ENCODE measurements at regions not wholly inside any gene's neighbourhood (a gene's known extent, or its start where the extent isn't known, plus 50 kb on each side); places are given as distances from the start of the nearest gene placed in this dataset.

DNA sequence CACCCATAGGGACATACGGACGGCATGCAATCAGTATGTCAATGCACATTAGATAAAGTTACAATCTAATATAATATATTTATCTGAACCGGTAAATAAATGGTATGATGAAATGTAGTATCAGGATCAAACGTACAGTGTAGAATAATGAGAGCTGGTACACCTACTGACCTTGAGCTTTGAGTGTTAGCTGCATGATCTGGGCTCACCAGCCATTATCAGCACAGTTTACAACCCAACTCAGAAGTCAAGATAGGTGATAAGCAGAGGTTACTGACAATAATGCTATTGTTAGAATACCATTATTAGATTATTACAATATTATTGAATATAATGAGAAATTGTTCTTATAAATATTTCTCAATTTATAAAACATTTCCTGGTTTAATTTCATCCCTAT lies 103.0 kb upstream of the ESRRG start:
- no peaks in the 10 kb centered on the region for H3K36me3 ChIP-seq (ENCODE audit: control insufficient read depth, insufficient read depth, low read length)
- H3K4me3 ChIP-seq: no peak overlapping the region
- H3K4me1 ChIP-seq (replicated peaks in 1 of 2; ENCODE audit: control insufficient read depth in 2 of 2, insufficient read depth in 2 of 2, low read length in 2 of 2): no peaks in the 10 kb centered on the region
- H3K4me2 ChIP-seq (ENCODE audit: insufficient read depth, low read length): no peak overlapping the region
- ATAC-seq (no peak), DNase-seq (ENCODE audit: extremely low read depth in 1 of 4, low spot score in 3 of 4) (no peak), FAIRE-seq (no peak)
- ChIA-PET CTCF (ENCODE audit: low intra/inter-chr PET ratio) (no interaction called here), POLR2A (no interaction called here)
- no peaks in the 10 kb centered on the region; the same call in 1 of the 2 replicates for H3K9me3 ChIP-seq (replicated peaks; ENCODE audit: control insufficient read depth, insufficient read depth, low read depth, low read length)
- intact Hi-C loops (cut with micrococcal nuclease): no loop called here
- H4K20me1 ChIP-seq (replicated peaks; ENCODE audit: control insufficient read depth, insufficient read depth, low read length): no peaks in the 10 kb centered on the region
- no peaks in the 10 kb centered on the region for H3K9me1 ChIP-seq (ENCODE audit: control insufficient read depth, insufficient read depth, low read length)
- H3K79me2 ChIP-seq (ENCODE audit: control insufficient read depth, insufficient read depth, low read length): no peaks in the 10 kb centered on the region
- no peak for TF ChIP-seq HDGF (IDR thresholded peaks at IDR 0.05)
- TF ChIP-seq NELFE (IDR thresholded peaks at IDR 0.05; ENCODE audit: insufficient read depth, insufficient read length): no peak
- TF ChIP-seq, protein P1, sequence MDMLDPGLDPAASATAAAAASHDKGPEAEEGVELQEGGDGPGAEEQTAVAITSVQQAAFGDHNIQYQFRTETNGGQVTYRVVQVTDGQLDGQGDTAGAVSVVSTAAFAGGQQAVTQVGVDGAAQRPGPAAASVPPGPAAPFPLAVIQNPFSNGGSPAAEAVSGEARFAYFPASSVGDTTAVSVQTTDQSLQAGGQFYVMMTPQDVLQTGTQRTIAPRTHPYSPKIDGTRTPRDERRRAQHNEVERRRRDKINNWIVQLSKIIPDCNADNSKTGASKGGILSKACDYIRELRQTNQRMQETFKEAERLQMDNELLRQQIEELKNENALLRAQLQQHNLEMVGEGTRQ (CRISPR knock-in tag; IDR thresholded peaks at IDR 0.05): no peak
- TF ChIP-seq, protein P2, sequence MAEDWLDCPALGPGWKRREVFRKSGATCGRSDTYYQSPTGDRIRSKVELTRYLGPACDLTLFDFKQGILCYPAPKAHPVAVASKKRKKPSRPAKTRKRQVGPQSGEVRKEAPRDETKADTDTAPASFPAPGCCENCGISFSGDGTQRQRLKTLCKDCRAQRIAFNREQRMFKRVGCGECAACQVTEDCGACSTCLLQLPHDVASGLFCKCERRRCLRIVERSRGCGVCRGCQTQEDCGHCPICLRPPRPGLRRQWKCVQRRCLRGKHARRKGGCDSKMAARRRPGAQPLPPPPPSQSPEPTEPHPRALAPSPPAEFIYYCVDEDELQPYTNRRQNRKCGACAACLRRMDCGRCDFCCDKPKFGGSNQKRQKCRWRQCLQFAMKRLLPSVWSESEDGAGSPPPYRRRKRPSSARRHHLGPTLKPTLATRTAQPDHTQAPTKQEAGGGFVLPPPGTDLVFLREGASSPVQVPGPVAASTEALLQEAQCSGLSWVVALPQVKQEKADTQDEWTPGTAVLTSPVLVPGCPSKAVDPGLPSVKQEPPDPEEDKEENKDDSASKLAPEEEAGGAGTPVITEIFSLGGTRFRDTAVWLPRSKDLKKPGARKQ (CRISPR knock-in tag; IDR thresholded peaks at IDR 0.05): no peak
- no peak for TF ChIP-seq RBM34 (IDR thresholded peaks at IDR 0.05; ENCODE audit: borderline replicate concordance, insufficient read depth, low read length)
- no peak for TF ChIP-seq LARP7 (IDR thresholded peaks at IDR 0.05)
- no peak for TF ChIP-seq GTF2A2 (tag; IDR thresholded peaks at IDR 0.05)
- no peak for TF ChIP-seq CGGBP1 (CRISPR knock-in tag; IDR thresholded peaks at IDR 0.05)
- no peak for TF ChIP-seq U2AF2 (optimal IDR thresholded peaks at IDR 0.05; ENCODE audit: low read depth, low read length)
- no peak for TF ChIP-seq SNRNP70 (optimal IDR thresholded peaks at IDR 0.05; ENCODE audit: low read depth, low read length)
- no peak for TF ChIP-seq ZNF239 (CRISPR knock-in tag; IDR thresholded peaks at IDR 0.05)
- TF ChIP-seq PURB (CRISPR knock-in tag; IDR thresholded peaks at IDR 0.05; ENCODE audit: low read depth): no peak
- no peak for TF ChIP-seq ZNF740 (CRISPR knock-in tag; IDR thresholded peaks at IDR 0.05)
- TF ChIP-seq ZNF740 (tag; IDR thresholded peaks at IDR 0.05): no peak
- TF ChIP-seq NR1H2 (CRISPR knock-in tag; IDR thresholded peaks at IDR 0.05): no peak
- H3K9ac ChIP-seq (ENCODE audit: insufficient read depth in 1 of 2, low read depth in 2 of 2, low read length in 2 of 2): no peak overlapping the region
- BruUV-seq (replicated peaks): no TSS peak
- WGBS (ENCODE audit: insufficient coverage, low coverage, missing lambda C conversion rate): 0% methylated on average over 4 of the region's 4 CpGs
- no peaks in the 10 kb centered on the region for H3K27me3 ChIP-seq (ENCODE audit: control insufficient read depth in 2 of 2, insufficient read depth in 2 of 2, low read length in 2 of 2)
- in situ Hi-C loops (cut with MboI): no loop called here
- H2AFZ ChIP-seq (ENCODE audit: low read depth, low read length): no peak overlapping the region
- no peak overlapping the region for H3K27ac ChIP-seq (ENCODE audit: extremely low read depth, low read depth, low read length)
